ENCODE measurements at regions not wholly inside any gene's neighbourhood (a gene's known extent, or its start where the extent isn't known, plus 50 kb on each side); places are given as distances from the start of the nearest gene placed in this dataset.

GRCh38 chr6:124877468-124877867 is 84.8 kb upstream of the RNF217 start:
- H3K27ac ChIP-seq, result no peak overlapping the region
- no peak for DNase-seq (ENCODE audit: low spot score)
- POLR2A ChIA-PET (ENCODE audit: low non-redundant PET), result no interaction called here
- CTCF ChIA-PET, result interaction anchor here (0.7 kb wide), 1 partner anchor 256 kb away, joined by 3 read pairs; no protein-coding TSS in a partner anchor
- no peak for TF ChIP-seq CTCF (conservative IDR thresholded peaks at IDR 0.05; ENCODE audit: low read depth)

GRCh38 chr6:124879110-124879991 is 82.9 kb upstream of the RNF217 start:
- DNase-seq (ENCODE audit: low spot score), result no peak
- POLR2A ChIA-PET (ENCODE audit: low non-redundant PET), result no interaction called here
- H3K27ac ChIP-seq, result no peak overlapping the region
- CTCF ChIA-PET, result interaction anchor here (0.5 to 0.8 kb wide), 2 partner anchors 9 to 652 kb away, joined by 3 to 4 read pairs; no protein-coding TSS in a partner anchor
- no peak for TF ChIP-seq CTCF (conservative IDR thresholded peaks at IDR 0.05; ENCODE audit: low read depth)

GRCh38 chr6:124879992-124880355 is 82.3 kb upstream of the RNF217 start:
- CTCF ChIA-PET, result interaction anchor here (0.8 kb wide), 1 partner anchor 9 kb away, joined by 3 read pairs; no protein-coding TSS in a partner anchor

GRCh38 chr6:124881898-124882578 is 80.2 kb upstream of the RNF217 start:
- TF ChIP-seq CTCF (conservative IDR thresholded peaks at IDR 0.05; ENCODE audit: low read depth), result no peak
- DNase-seq (ENCODE audit: low spot score), result no peak
- ChIA-PET POLR2A (ENCODE audit: low non-redundant PET) (no interaction called here), CTCF (no interaction called here)
- H3K27ac ChIP-seq, result no peak overlapping the region

More at GRCh38 chr6:124879992-124880355, 82.3 kb upstream of the RNF217 start:
- POLR2A ChIA-PET (ENCODE audit: low non-redundant PET), result no interaction called here
- TF ChIP-seq CTCF (conservative IDR thresholded peaks at IDR 0.05; ENCODE audit: low read depth), result no peak
- H3K27ac ChIP-seq, result no peak overlapping the region
- DNase-seq (ENCODE audit: low spot score), result no peak

GRCh38 chr6:124882579-124883393 is 79.5 kb upstream of the RNF217 start:
- ChIA-PET POLR2A (ENCODE audit: low non-redundant PET) (no interaction called here), CTCF (no interaction called here)
- no peak for DNase-seq (ENCODE audit: low spot score)
- H3K27ac ChIP-seq, result no peak overlapping the region
- TF ChIP-seq CTCF (conservative IDR thresholded peaks at IDR 0.05; ENCODE audit: low read depth), result no peak

GRCh38 chr6:124885171-124885570 is 77.1 kb upstream of the RNF217 start:
- H3K27ac ChIP-seq, result no peak overlapping the region
- CTCF ChIA-PET, result no interaction called here
- POLR2A ChIA-PET (ENCODE audit: low non-redundant PET), result no interaction called here
- DNase-seq (ENCODE audit: low spot score), result no peak
- no peak for TF ChIP-seq CTCF (conservative IDR thresholded peaks at IDR 0.05; ENCODE audit: low read depth)

Measured in RWPE1 (cell line).